ENCODE measurements at regions not wholly inside any gene's neighbourhood (a gene's known extent, or its start where the extent isn't known, plus 50 kb on each side); places are given as distances from the start of the nearest gene placed in this dataset.

DNA sequence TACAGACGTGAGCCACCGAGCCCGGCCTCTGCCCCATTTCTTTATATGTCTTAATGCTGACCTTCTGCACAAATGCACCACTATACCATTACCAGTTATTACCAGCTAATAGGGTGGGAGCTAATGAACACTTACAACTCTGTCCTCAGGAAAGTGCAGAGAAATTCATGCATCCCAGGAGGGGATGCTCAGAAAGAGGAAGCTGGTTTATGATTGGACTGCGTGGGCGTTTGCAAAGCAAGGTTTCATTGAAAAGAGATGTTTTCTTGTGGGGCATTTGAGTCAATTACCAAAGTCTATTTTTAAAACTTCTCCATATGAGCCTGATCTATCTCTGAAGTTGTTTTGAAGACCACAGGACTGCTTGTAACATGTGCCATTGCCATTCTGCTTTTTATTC, 417.7 kb upstream of the CELF2 start:
- ATAC-seq (no peak), DNase-seq (ENCODE audit: low read depth, low spot score) (no peak)
- Histone ChIP-seq H3K4me2 (ENCODE audit: low read length) (no peak overlapping the region), H3K36me3 (ENCODE audit: control insufficient read depth in 1 of 2, insufficient read depth in 2 of 2, low read length in 2 of 2) (no peaks in the 10 kb centered on the region), H3K4me1 (ENCODE audit: control insufficient read depth in 1 of 2, insufficient read depth in 2 of 2, low read length in 2 of 2) (no peaks in the 10 kb centered on the region), H3K9me2 (ENCODE audit: insufficient read depth) (no peaks in the 10 kb centered on the region), H3K9ac (ENCODE audit: low read length) (no peak overlapping the region), H3K27ac (ENCODE audit: low read depth, low read length) (no peak overlapping the region), H3K79me2 (ENCODE audit: insufficient read depth, low read length) (no peaks in the 10 kb centered on the region), H4K20me1 (ENCODE audit: insufficient read depth) (no peaks in the 10 kb centered on the region; the same call in 1 of the 2 replicates), H3K9me3 (ENCODE audit: control insufficient read depth in 1 of 2, insufficient read depth in 1 of 2, low read depth in 1 of 2, low read length in 2 of 2) (peaks cover 6 to 10% of the 10 kb centered on the region in 2 experiments; a peak in 2 of 4 replicates), H2AFZ (ENCODE audit: low read depth, low read length, poor library complexity, severe bottlenecking) (no peak overlapping the region), H3K27me3 (ENCODE audit: insufficient read depth, low read length) (no peaks in the 10 kb centered on the region), H3K4me3 (replicated peaks in 1 of 2; ENCODE audit: low read depth in 1 of 2, low read length in 2 of 2) (no peak overlapping the region)
- intact Hi-C loops (cut with micrococcal nuclease), result no loop called here
- no TSS peak for BruUV-seq (replicated peaks)
- TF ChIP-seq ELF1 (IDR thresholded peaks at IDR 0.05; ENCODE audit: borderline replicate concordance, low read depth) (no peak), TCF7L2 (IDR thresholded peaks at IDR 0.05; ENCODE audit: borderline replicate concordance, extremely low read depth, insufficient read depth, insufficient read length) (no peak), SRF (IDR thresholded peaks at IDR 0.05; ENCODE audit: low read depth) (no peak), RAD21 (IDR thresholded peaks at IDR 0.05; ENCODE audit: low read depth) (no peak), POLR2AphosphoS5 (IDR thresholded peaks at IDR 0.05; ENCODE audit: low read depth, low read length) (no peak), CBX3 (IDR thresholded peaks at IDR 0.05; ENCODE audit: low read depth) (no peak), EGR1 (IDR thresholded peaks at IDR 0.05; ENCODE audit: low read depth) (no peak), JUND (IDR thresholded peaks at IDR 0.05) (no peak), YY1 (IDR thresholded peaks at IDR 0.05; ENCODE audit: extremely low read depth, insufficient replicate concordance, low read depth, low read length) (no peak), FOSL1 (IDR thresholded peaks at IDR 0.05; ENCODE audit: low read depth) (no peak), SIN3A (IDR thresholded peaks at IDR 0.05; ENCODE audit: low read depth) (no peak)
- TF ChIP-seq, protein P1, sequence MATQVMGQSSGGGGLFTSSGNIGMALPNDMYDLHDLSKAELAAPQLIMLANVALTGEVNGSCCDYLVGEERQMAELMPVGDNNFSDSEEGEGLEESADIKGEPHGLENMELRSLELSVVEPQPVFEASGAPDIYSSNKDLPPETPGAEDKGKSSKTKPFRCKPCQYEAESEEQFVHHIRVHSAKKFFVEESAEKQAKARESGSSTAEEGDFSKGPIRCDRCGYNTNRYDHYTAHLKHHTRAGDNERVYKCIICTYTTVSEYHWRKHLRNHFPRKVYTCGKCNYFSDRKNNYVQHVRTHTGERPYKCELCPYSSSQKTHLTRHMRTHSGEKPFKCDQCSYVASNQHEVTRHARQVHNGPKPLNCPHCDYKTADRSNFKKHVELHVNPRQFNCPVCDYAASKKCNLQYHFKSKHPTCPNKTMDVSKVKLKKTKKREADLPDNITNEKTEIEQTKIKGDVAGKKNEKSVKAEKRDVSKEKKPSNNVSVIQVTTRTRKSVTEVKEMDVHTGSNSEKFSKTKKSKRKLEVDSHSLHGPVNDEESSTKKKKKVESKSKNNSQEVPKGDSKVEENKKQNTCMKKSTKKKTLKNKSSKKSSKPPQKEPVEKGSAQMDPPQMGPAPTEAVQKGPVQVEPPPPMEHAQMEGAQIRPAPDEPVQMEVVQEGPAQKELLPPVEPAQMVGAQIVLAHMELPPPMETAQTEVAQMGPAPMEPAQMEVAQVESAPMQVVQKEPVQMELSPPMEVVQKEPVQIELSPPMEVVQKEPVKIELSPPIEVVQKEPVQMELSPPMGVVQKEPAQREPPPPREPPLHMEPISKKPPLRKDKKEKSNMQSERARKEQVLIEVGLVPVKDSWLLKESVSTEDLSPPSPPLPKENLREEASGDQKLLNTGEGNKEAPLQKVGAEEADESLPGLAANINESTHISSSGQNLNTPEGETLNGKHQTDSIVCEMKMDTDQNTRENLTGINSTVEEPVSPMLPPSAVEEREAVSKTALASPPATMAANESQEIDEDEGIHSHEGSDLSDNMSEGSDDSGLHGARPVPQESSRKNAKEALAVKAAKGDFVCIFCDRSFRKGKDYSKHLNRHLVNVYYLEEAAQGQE (IDR thresholded peaks at IDR 0.05; ENCODE audit: low read depth), result no peak
- TF ChIP-seq, protein P2, sequence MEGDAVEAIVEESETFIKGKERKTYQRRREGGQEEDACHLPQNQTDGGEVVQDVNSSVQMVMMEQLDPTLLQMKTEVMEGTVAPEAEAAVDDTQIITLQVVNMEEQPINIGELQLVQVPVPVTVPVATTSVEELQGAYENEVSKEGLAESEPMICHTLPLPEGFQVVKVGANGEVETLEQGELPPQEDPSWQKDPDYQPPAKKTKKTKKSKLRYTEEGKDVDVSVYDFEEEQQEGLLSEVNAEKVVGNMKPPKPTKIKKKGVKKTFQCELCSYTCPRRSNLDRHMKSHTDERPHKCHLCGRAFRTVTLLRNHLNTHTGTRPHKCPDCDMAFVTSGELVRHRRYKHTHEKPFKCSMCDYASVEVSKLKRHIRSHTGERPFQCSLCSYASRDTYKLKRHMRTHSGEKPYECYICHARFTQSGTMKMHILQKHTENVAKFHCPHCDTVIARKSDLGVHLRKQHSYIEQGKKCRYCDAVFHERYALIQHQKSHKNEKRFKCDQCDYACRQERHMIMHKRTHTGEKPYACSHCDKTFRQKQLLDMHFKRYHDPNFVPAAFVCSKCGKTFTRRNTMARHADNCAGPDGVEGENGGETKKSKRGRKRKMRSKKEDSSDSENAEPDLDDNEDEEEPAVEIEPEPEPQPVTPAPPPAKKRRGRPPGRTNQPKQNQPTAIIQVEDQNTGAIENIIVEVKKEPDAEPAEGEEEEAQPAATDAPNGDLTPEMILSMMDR (IDR thresholded peaks at IDR 0.05 in 2 of 3, conservative IDR thresholded peaks at IDR 0.05 in 1 of 3; ENCODE audit: borderline replicate concordance in 1 of 3, insufficient read depth in 1 of 3, low read depth in 2 of 3, low read length in 2 of 3), result no peak
- TF ChIP-seq, protein P3, sequence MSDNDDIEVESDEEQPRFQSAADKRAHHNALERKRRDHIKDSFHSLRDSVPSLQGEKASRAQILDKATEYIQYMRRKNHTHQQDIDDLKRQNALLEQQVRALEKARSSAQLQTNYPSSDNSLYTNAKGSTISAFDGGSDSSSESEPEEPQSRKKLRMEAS (IDR thresholded peaks at IDR 0.05), result no peak
- CTCF ChIA-PET, result no interaction called here
- RAD21 ChIA-PET (ENCODE audit: low non-redundant PET in 1 of 2, low total read pairs in 2 of 2, uncharacterized antibody in 2 of 2, unreplicated experiment in 2 of 2), result no interaction called here
- POLR2A ChIA-PET, result no interaction called here

Data from HCT116 (cell line).